Right atrium auricular region (tissue), 2 donors: ENCODE measurements at regions not wholly inside any gene's neighbourhood (a gene's known extent, or its start where the extent isn't known, plus 50 kb on each side); places are given as distances from the start of the nearest gene placed in this dataset.

Experiments
- DNase-seq: peaks from one replicate; pipeline ENCODE4 v3.0.0-alpha.2; 2019; ENCODE audit warnings: low spot score
- H3K27ac ChIP-seq, 2 donors: fragments of 200-600 bp; sonication (generic); 1 replicate in 1 of 2; 2 replicates in 1 of 2; pipeline ENCODE4 v1.5.1; 2016 to 2019
- H3K27me3 ChIP-seq, 2 donors: fragments of 200-600 bp; sonication (generic); one replicate each; pipeline versions ENCODE4 v1.5.1 to v1.6.0; 2017 to 2019
- H3K36me3 ChIP-seq: fragments of 200-600 bp; sonication (generic); one replicate; pipeline ENCODE4 v1.5.1; 2016
- H3K4me1 ChIP-seq, 2 donors: fragments of 200-600 bp; sonication (generic); one replicate each; pipeline versions ENCODE4 v1.5.1 to v1.6.0; 2017 to 2019
- H3K4me3 ChIP-seq, 2 donors: fragments of 200-600 bp; sonication (generic); 1 replicate in 1 of 2; 2 replicates in 1 of 2; pipeline ENCODE4 v1.5.1; 2017 to 2019; ENCODE audit warnings: mild to moderate bottlenecking in 1 of 2, moderate library complexity in 1 of 2
- H3K9me3 ChIP-seq, 2 donors: fragments of 200-600 bp; sonication (generic); one replicate each; pipeline ENCODE4 v1.5.1; 2019
- CTCF ChIP-seq, 2 donors: fragments of 200-600 bp; sonication (generic); IDR thresholded peaks; one replicate each; pipeline ENCODE4 v1.5.1; 2019; ENCODE audit warnings: antibody characterized with exemption in 2 of 2

GRCh38 chr4:154928640-154929257 is 147.7 kb downstream of the RBM46 start:
- H3K36me3 ChIP-seq: no peaks in the 10 kb centered on the region

GRCh38 chr4:154936873-154937272 is 155.8 kb downstream of the RBM46 start:
- no peak overlapping the region for H3K27ac ChIP-seq
- TF ChIP-seq CTCF (IDR thresholded peaks at IDR 0.05): no peak
- DNase-seq: no peak

More at GRCh38 chr4:154928640-154929257, 147.7 kb downstream of the RBM46 start:
- no peaks in the 10 kb centered on the region for H3K27me3 ChIP-seq
- peaks cover 0 to 17% of the 10 kb centered on the region in 2 donors for H3K9me3 ChIP-seq
- TF ChIP-seq CTCF (IDR thresholded peaks at IDR 0.05): no peak
- no peak for DNase-seq
- H3K4me1 ChIP-seq: no peaks in the 10 kb centered on the region
- no peak overlapping the region for H3K4me3 ChIP-seq
- no peak overlapping the region for H3K27ac ChIP-seq

GRCh38 chr4:154939851-154940250 is 158.8 kb downstream of the RBM46 start:
- Histone ChIP-seq H3K4me3 (no peak overlapping the region), H3K36me3 (no peaks in the 10 kb centered on the region), H3K27me3 (no peaks in the 10 kb centered on the region), H3K9me3 (peaks cover 0 to 12% of the 10 kb centered on the region in 2 donors), H3K4me1 (no peaks in the 10 kb centered on the region), H3K27ac (no peak overlapping the region)
- no peak for DNase-seq
- TF ChIP-seq CTCF (IDR thresholded peaks at IDR 0.05): no peak

More at GRCh38 chr4:154936873-154937272, 155.8 kb downstream of the RBM46 start:
- Histone ChIP-seq H3K9me3 (peaks cover 0 to 20% of the 10 kb centered on the region in 2 donors), H3K27me3 (no peaks in the 10 kb centered on the region), H3K4me1 (no peaks in the 10 kb centered on the region), H3K4me3 (no peak overlapping the region), H3K36me3 (no peaks in the 10 kb centered on the region)

- no peak overlapping the region for H3K27ac ChIP-seq
- no peaks in the 10 kb centered on the region for H3K9me3 ChIP-seq
- H3K36me3 ChIP-seq: no peaks in the 10 kb centered on the region
- H3K4me3 ChIP-seq: no peak overlapping the region
- no peak for TF ChIP-seq CTCF (IDR thresholded peaks at IDR 0.05)
- no peaks in the 10 kb centered on the region for H3K4me1 ChIP-seq
- H3K27me3 ChIP-seq: no peaks in the 10 kb centered on the region
- DNase-seq: no peak
Observed at GRCh38 chr4:154942176-154942575, 161.1 kb downstream of the RBM46 start.

GRCh38 chr4:154944996-154945395 is 163.9 kb downstream of the RBM46 start:
- H3K36me3 ChIP-seq: no peaks in the 10 kb centered on the region
- DNase-seq: no peak
- TF ChIP-seq CTCF (IDR thresholded peaks at IDR 0.05): no peak
- H3K4me3 ChIP-seq: no peak overlapping the region
- H3K27me3 ChIP-seq: no peaks in the 10 kb centered on the region
- no peak overlapping the region for H3K27ac ChIP-seq
- no peaks in the 10 kb centered on the region for H3K9me3 ChIP-seq
- no peaks in the 10 kb centered on the region for H3K4me1 ChIP-seq

GRCh38 chr4:154946113-154946512 is 165.0 kb downstream of the RBM46 start:
- Histone ChIP-seq H3K9me3 (no peaks in the 10 kb centered on the region), H3K36me3 (no peaks in the 10 kb centered on the region), H3K4me1 (no peaks in the 10 kb centered on the region), H3K4me3 (no peak overlapping the region), H3K27ac (no peak overlapping the region), H3K27me3 (no peaks in the 10 kb centered on the region)
- no peak for TF ChIP-seq CTCF (IDR thresholded peaks at IDR 0.05)
- no peak for DNase-seq
